NCI-H524 (cell line): ENCODE measurements at regions not wholly inside any gene's neighbourhood (a gene's known extent, or its start where the extent isn't known, plus 50 kb on each side); places are given as distances from the start of the nearest gene placed in this dataset.
"Not testable (repeated sequence)": the region's sequence is repeated elsewhere in the genome, so short reads cannot be mapped to it uniquely, and the experiment has no call there.

ENCODE experiments used
- DNase-seq, 2 experiments: peaks; one replicate each; lab custom pipeline; 2025; lab: John Stamatoyannopoulos, UW

GRCh38 chr16:87132361-87133014 lies 184.7 kb downstream of the C16orf95 start:
- no peak for DNase-seq

- DNase-seq: no peak
Observed at GRCh38 chr16:87133112-87133850, 183.9 kb downstream of the C16orf95 start.

DNA sequence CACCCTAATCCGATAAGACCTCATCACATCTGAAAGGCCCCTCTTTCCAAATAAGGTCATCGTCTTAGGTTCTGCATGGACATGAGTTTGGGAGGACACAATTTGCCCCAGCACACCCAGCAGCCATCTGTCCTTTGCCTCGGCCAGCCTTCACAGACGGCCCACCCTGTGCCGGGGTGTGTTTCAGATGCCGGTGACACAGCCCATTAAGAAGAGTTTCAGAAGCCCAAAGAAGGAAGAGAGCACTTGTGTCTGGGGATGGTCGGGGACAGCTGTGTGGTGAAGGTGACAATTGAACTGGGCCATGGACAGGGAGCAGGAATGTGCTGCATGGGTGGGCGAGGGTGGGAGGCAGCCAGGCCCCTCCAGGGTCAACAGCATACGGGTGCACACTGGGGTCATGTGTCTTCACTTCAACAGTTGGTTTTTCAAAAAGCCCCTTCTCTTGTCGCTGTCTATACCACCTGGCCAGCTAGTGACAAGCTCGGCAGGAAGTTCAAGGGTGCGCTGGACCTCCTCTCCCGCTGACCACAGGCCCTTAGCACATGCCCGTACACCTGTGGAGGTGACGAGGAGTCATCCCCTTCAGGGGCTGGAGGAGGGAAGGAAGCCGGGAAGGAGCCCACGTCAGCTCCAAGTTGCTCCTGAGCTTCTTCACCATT lies 183.1 kb downstream of the C16orf95 start:
- no peak for DNase-seq

DNA sequence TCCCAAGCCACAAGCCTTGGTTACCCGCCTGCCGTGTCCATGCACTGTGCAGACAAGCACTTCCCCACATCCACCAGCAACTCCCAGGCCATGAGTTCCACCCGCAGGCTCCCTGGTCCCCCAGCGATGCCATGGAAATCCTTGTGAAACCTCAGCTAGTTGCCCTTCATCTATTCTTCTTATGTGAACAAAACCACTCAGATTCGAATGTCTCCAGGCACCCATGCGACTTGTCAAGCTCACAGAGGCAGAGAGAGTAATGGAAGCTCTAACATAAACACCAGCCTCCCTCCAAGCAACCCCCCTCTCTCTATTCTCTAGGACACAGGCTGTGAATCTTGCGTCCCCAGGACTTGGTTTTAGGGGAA lies 182.6 kb downstream of the C16orf95 start:
- DNase-seq: no peak

DNA sequence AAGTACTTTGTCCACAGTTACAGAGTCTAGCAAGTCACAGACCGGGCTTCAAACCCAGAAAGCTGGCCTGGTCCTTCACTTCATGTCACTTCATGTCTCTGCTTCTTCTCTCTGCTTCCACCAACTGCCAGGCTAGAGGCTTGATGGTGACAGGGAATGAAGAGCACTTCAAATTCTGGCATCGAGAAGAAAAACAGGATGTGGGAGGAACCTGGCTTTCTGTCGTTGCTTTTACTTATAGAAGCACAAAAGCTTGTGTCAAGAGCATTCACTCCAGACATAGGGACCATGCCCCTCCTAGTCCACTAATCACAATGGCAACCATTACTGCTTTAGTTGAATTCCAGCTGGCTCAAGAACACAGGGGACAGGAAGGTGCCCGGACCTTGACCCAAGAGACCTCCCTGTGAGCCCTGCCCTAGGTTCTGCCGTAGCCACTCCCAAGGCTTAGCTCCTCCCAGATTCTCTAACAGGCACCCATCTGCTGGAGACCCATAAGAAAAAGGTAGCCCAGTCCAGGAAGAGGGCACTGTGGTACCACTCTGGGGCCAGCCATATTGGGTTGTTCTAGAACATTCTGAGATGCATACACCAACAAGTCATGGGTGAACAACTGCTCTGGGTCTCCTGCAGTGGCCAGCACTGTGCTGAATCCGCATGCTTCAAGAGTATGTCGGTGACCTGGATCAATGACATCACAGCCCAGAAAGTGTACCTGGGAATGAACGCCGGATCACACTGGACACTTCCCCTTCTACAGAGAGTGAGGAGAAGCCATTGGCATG lies 181.8 kb downstream of the C16orf95 start:
- no peak for DNase-seq

DNA sequence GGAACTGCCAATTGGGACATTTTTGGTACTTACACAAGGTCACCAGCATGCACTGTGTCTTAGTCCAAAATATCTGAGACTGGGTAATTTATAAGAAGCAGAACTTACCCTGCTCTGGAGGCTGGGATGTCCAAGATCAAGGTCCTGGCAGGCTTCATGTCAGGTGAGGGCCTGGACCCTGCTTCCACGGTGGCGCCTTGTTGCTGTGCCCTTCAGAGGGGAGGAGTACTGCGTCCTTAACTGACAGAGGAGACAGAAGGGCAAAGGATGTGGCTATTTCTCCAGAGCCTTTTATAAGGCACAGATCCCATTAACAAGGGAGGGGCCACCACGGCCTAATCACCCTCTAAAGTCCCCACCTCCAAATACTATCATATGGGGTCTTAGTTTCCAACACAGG lies 178.9 kb downstream of the C16orf95 start:
- no peak for DNase-seq

- DNase-seq: no peak
Observed at GRCh38 chr16:87138738-87139267, 178.4 kb downstream of the C16orf95 start.

DNA sequence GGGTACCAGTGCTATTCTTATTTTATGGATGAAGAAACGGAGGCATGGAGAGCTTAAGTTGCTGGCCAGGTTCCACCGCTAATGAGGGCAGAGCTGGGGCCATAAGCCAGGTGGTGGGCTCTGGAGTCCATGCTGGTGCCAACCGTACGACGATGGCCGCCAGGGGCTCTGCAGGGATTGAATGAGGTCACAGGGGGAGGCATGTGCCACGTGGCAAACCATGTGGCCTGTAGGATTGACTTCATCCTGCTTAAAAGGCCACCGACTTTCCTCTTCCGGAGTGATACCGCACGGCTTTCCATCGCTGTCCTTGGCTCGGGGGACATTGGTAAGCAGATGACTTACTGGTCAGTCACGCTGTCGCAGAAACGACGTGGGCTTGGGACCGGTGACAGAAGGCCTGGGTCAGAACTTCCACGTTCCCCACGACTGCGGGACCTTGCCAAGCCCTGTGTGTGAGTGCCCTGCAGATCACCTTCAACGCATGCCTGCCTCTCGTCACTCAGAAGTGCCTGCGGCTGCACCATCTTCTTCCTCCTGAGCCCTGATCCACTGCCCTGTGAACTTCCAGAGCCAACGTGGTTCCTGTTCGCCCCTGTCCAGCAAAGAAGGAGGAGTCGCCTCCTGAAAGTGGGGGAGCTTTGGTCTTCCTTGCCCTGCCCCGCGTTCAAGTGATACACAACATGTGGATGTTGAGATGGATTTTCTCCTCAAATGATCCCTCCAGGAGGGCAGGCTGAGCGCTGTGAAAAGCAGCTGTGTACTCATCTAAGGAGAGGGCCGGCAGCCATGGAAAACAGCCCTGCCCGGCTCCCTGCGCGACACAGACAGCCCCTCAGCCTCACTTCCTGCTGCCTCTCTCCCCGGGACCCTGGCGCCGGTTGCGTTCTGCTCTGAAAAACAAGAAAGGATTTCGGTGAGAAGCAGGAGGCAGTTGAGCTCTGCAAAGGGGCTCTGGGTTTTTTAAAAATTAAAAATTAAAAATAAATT lies 176.7 kb downstream of the C16orf95 start:
- no peak for DNase-seq

GRCh38 chr16:87141402-87141801 lies 175.8 kb downstream of the C16orf95 start:
- no peak for DNase-seq

DNA sequence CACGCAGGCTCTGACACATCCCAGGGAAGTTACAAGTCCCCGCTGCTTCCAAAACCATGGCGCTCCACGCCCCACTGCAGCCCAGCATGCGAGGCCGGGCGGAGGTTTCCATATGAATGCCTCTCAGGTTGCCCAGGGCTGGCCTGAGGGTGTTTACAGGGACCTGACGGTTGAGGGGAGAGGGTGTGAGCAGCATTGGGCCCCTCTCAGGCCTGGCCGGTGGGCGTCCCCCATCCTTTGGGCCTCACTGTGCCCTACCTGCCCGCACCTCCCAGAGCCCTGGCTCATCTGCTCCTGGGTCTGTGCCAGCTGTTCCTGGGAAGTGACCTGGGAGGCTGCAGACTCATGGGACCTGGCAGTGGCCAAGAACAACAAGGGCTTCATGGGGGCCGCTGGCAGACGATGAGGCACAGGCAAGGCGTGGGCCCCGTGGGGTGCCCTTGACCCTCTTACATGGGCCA lies 173.5 kb downstream of the C16orf95 start:
- DNase-seq: no peak

DNA sequence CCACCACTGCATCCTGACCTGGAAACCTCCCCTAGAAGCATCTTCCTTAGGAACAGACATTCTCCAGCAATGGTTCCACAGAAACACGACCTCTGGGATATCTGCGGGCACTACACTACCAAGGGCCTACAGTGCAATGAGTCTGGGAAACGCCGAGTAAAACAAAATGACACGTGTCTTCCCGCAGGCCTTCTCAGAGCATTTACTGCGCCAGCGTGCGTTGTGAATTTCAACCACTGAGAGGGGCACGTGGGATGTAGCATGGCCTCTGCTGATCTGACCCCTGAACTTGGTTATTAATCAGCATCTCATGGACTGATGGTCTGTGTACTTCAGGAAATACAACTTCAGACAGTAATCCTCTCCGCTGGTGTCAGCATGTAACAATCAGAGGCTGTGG lies 173.0 kb downstream of the C16orf95 start:
- DNase-seq: no peak

DNA sequence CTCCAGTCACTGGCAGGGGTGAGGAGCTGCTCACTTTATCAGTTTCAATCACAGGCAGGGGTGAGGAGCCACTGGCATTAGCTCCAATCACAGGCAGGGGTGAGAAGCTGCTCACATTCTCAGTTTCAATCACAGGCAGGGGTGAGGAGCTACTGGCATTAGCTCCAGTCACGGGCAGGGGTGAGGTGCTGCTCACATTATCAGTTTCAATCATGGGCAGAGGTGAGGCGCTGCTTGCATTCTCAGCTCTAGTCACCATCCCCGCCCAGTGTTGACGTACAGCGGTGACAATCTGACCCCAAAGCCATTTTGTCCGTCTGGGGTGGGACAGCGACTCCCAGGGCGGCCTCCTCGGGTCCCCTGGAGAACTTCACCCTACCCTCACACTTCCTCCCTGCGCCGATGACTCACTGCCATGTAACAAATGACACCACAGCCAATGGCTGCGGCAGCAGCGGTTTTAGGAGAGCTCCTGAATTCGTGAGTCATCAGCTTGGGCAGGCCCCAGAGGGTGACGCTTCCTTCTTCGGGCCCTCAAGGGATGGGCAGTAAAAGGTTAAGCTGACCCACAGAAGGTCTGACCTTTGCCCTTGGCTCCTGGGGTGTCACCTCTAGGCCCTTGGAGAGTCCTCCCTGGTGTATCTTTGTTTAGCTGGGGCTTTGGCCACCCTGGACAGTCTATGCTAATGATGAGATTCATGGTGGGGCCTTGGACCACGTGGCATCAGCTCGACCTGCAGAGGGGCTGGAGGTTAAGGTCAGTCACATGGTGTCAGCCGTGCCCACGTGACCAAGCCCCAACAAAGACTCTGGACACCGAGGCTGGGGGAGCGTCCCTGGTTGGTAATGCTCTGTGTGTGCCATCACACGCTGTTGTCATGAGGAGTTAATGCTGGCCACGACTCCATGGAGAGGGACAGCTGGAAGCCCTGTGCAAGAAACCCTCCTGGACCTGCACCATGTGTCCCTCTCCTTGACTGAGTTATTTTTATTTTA lies 171.7 kb downstream of the C16orf95 start:
- no peak for DNase-seq

- DNase-seq: no peak
Observed at GRCh38 chr16:87146676-87147075, 170.5 kb downstream of the C16orf95 start.

GRCh38 chr16:87149051-87149450 lies 168.1 kb downstream of the C16orf95 start:
- no peak for DNase-seq

GRCh38 chr16:87150262-87150661 lies 166.9 kb downstream of the C16orf95 start:
- DNase-seq: no peak

- no peak for DNase-seq
Observed at GRCh38 chr16:87150681-87151280, 166.4 kb downstream of the C16orf95 start.

- no peak for DNase-seq
Observed at GRCh38 chr16:87152221-87152755, 164.9 kb downstream of the C16orf95 start.

DNA sequence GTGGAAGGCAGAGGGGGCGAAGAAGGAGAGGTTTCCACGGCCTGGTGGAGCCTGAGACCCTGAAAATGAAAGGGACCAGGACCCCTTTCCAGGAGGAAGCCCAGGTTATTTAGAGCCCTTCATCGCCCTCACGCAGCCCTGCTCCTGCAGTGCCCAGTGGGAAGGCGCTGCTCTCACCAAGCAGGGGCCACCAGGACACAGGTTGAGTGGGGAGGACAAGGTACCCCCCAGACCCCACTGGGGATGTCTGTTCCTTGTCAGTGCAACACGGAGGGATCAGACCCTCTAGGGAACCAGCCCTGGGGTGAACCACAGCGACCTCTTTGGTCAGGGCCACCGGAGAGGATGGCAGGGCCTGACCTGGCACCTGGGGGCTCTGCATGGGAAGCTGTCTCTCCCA lies 163.9 kb downstream of the C16orf95 start:
- no peak for DNase-seq

DNA sequence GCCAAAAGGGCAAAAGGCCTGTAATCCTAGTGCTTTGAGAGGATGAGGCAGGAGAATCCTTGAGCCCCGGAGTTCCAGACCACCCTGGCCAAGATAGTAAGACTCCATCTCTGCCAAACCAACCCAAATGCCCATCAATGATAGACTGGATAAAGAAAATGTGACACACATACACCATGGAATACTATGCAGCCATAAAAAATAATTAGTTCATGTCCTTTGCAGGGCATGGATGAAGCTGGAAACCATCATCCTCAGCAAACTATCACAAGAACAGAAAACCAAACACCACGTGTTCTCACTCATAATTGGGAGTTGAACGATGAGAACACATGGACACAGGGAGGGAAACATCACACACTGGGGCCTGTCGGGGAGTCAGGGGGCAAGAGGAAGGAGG lies 161.9 kb downstream of the C16orf95 start:
- DNase-seq: not testable (repeated sequence)
